Stimulated activated CD4-positive, alpha-beta T cell treated with anti-CD3 and anti-CD28 coated beads, Interleukin-2, amount 100 ng/mL, for 48 hours (primary cell): ENCODE measurements at regions not wholly inside any gene's neighbourhood (a gene's known extent, or its start where the extent isn't known, plus 50 kb on each side); places are given as distances from the start of the nearest gene placed in this dataset.
"Not testable (repeated sequence)": the region's sequence is repeated elsewhere in the genome, so short reads cannot be mapped to it uniquely, and the experiment has no call there.

ENCODE experiments used
- DNase-seq, 2 donors: peaks; one replicate each; pipeline ENCODE4 v3.0.0-alpha.2; 2020

DNA sequence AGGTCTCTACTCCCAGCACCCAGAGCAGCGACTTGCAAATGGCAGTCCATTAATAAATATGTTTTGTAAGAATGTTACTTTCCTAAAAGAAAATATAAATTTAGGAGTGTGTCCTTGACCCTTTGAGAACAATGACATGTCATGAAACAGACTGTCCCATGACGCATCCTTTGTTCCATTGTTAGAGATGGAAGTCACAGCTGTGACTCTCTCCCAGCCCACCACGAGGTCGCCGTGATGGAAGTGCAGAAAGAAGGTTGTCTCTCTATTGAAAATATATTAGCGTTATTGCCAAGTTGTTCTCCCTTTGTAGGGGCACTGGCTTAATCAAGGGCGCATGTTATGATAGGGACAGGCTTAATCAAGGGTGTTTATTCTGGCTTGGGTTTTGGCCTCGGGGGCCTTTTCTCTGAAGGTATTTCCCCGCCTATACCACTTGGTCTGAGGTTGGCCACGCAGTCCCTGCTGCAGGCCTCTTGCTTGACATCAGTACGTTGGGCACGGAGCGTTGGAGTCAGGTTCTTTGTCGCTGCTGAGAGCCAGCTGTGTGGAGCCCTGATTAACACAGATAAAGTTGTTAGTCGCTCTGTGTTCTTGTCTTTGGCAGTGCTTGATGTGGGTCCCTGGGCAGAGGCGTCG is 126.7 kb upstream of the ZNF536 start:
- DNase-seq = no peak

DNA sequence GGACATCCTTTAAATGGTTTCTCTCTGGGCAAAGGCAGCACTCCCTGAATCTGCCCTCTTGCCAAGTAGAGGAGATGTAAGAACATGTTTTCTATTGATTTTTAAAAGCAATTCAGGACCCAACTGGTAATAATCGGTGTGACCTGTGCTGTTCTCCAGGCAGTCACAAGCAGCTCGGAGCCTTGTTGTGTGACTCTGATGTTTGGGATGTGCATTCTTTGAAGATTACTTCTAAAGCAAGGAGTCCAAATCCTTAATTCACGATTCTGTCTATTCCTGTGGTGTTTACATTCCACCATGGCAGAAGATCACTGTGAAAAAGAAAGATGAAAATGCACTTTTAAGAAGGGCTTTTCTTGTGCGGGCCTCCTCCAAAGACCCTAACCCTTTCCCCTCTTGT is 122.3 kb upstream of the ZNF536 start:
- DNase-seq = no peak

DNA sequence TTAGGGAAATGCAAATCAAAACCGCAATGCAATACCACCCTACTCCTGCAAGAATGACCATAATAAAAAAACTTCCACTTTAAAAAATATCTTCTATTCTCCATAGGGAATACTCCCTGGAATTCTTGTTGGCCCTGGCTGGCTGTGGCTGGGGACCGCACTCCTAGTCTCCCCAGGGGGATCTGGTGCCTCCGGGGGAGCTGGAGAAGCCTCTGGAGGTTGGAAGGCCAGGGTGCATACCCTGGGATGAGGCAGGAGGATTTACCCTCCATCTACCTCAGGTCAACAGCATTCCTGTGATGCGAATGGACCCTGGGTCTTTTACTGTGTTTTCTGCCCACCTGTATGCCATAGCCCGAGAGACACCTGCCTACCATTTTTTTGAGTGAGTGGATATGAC is 120.0 kb upstream of the ZNF536 start:
- DNase-seq = no peak

DNA sequence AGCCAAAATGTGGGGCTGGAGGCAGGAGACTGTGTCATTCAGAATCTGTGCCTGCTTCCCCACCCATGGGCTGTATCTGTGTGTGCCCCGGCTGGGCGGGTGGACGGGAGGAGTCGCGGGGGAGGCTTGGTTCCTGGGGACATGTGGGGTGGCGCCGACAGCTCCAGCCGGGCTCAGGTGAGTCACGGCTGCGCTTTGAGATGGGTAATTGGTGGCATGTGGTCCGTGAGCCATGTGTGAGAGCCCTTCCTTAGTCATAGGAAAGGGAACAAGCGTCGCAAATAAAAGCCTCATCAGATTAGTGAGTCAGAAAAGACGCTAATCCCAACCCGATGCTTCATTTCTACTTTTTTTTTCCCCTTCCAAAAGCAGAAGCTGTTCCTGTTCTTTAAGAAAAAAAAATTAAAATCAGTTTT is 118.6 kb upstream of the ZNF536 start:
- DNase-seq = no peak

DNA sequence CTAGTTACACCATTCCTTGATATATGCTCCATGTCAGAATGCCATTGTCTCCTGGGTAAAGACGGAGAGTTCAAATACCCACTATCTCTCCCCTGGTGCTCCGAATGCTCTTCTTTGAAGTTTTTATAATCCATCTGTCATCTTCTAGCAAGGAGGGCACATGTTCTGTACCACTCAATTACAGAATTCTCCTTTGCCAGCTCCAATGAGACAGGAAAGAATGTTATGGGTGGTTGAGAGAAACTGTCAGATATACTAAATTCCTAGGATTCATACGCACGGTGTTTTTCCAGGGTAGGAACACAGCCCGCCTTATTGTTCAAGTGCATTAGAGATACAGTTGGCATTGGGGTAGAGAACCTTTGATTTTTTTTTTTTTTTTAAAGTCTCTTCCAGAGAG is 118.0 kb upstream of the ZNF536 start:
- DNase-seq = no peak

DNA sequence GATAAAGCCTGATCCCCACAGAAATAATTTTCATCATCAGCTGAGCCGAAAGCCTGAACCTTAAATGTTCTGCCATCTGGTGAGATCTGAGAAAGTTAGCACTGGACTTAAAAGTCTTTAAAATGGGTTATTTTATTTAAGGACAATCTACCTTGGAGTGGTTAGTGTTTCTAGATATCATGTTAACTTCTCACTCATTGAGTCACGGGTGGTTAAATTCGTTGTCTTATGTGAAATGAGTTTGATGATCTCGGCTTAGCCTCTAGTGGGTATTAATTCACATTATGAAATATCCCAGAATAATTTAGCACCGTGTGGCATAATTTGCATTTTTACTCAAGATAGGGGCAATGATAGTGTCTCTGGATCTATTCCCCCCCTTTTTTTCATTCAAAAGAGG is 117.4 kb upstream of the ZNF536 start:
- DNase-seq = no peak

DNA sequence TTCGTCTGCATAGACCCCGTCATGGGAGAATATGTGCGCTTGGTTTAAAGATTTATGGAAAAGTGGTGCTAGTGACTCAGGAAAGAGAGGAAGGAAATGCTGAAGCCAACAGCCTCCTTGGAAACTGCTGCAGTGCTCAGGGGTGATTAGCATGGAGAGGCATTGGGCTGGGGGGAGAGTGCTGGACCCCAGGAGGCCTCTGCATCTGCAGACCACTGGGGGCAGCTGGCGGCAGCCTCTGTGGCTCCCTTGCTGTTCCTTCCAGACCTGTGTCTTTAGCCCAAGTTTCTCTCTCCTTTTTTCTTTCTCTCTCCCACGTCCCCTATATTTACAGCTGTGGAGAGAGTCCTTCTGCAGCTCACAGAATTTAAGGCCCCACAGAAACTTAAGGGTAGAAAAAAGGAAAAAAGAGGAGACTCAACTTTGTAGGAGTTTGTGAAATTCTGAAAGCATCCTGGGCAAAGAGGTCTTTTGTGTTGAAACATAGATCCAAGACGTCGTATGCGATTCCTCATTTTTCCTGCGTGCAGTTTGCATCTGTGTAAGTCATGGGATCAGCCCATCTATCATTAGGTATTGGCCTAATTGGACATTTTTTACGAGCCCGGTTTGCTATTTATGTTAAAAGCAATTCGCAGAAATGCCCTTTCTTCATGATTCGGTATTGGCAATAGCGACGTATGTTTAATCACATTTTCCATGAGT is 116.2 kb upstream of the ZNF536 start:
- DNase-seq = no peak

DNA sequence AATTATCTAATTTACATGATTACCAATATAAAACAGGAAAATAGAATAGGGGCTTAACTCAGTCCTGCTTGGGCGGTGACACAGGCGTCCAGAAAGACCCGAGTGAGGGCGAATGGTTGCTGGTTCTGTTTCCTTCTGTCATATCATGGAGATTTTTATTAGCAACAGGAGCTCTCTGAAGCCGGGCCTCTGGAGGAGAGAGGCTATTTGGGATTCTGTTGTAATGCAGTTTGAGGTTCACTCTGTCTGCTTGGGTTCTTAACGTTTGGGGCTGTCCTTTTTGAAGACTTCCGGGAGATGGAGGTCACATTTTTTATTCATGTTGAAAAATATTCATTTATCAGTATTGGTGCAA is 115.7 kb upstream of the ZNF536 start:
- no peak for DNase-seq

DNA sequence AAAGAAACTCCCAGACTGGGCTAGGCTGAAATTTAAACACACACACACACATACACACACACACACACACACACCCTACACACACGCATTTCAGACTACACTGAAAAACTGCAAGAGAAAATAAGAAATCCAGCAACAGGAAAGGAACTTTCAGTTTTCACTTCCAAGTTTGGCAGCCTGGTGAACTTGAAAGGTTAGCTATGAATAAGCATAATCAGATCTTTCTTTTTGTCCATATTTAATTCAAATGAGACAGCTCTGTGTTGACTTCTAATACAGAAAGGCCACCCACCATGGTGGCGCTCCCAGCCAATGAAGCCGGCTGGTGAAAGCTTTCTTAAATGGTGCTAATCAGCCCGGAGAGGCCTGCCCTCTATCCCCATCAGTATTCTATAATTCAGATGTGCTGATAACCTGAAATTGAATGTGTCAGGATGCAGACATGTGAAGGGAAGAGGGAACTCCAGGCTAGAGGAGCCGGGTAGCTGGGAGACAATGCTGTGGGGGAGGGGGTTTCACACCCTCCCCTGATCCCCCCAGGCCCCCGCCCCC is 108.3 kb upstream of the ZNF536 start:
- DNase-seq = no peak

DNA sequence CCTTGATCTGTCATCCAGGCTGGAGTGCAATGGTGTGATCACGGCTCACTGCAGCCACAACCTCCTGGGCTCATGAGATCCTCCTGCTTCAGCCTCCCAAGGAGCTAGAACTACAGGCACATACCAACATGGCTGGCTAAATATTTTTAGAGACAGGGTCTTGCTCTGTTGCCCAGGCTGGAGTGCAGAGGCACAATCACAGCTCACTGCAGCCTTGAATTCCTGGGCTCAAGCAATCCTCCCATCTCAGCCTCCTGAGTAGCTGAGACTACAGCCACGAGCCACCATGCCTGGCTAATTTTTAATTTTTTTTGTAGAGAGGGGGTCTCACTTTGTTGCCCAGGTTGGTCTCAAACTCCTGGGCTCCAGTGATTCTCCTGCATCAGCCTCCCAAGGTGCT is 106.3 kb upstream of the ZNF536 start:
- not testable (repeated sequence) for DNase-seq

DNA sequence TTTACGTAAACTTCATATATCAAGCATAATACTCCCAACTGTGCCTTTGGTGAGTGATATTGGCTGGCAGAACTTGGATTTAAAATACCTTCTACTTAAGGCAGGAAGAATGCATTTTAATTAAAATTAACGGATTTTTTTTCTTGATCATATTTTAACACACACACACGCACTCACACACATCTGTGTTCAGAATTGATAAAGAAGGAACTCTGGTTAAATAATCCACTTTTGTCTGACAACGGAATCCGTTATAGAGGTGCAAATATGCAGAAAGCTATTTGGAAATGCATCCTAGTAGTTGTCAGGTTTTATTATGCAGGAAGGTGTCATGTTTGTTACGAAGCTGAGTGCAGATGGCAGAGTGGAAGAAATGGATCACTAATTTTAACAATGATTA is 105.5 kb upstream of the ZNF536 start:
- DNase-seq = no peak

DNA sequence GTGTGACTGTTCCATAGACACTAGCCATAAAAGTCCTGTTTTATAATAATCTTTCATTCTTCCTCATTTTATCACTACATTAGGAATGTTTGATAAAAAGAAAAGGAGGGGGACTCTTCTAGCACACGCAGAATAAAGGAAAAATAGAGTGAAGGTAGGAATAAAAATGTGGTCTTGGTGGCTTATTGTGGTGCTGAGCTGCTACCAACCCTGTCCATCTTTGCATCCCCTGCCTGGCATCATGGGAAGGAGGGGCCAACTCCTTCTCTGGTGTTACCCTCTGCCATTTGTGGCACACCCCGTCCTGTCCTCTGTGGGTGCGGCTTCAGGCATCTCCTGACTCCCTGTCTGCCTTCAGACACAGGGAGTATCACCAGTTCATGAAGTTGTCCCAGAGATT is 104.9 kb upstream of the ZNF536 start:
- DNase-seq = no peak

DNA sequence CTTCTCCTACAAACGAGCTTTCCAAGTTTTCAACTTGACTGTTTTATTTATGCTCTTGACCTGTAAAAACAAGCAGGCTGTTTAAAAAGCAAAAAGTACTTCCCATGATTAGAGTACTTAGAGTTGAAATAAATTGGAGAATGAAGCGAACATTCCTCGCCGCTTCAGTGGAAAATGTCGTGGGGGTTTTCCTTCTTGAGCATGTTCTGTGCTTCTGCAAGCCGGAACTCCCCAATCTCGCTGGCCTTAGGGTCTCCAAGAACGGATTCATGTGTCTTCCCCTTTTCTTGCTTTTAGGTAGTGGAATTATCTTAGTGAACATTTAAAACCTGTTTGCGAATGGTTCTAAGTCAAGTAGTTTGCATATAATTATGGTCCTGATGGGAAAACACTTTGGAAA is 103.6 kb upstream of the ZNF536 start:
- DNase-seq = no peak

DNA sequence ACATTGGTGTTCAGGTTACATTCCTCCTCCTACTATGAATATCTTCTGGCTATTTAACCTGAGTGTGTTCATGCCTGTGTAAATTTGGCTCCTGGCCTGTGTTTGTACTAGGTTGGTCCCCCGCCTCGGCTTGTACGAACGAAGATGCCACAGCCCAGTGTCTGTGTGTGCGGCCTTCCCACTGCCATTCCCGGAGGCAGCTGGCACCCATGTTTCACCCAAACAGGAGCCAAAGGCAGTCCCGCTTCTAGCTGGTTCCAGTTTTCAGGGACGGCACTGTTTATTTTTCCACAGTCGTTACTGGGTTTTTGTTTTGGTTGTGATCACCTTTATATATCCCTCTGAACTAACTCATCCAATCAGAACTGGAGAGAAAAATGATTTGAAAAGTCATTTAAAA is 102.5 kb upstream of the ZNF536 start:
- DNase-seq = no peak

DNA sequence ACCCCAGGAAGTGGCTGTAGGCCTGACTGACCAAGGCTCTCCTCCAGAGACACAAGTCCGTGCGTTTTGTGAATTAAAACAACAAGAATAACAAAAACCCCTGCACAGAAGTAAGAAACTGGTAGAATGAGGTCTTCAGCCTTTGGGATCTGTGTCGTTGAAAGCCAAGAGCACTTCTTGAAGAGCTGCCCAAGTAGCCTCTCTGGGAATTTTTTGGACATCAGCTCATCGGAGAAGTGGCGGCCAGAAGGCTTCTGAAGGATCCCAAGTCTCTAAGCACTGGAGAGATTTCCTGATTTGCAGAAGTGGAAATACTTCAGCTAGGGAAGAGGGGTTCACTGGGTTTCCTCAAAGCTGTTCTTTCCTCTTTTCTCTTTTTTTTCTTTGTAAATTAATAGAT is 100.4 kb upstream of the ZNF536 start:
- no peak for DNase-seq

DNA sequence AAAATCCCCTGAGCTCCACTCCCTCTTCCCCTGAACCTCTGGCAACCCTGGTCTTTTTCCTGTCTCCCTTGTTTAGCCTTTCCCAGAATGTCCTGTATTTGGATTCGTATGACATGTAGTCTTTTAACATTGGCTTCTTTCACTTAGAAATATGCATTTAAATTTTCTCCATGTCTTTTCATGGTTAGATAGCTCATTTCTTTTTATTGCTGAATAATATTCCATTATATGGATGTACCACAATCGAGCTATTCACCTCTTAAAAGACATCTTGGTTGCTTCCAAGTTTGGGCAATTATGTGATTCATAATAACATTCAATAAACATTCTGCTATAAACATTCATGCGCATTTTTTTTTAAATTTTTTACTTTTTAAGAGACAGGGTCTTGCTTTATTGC is 99.6 kb upstream of the ZNF536 start:
- DNase-seq = no peak

DNA sequence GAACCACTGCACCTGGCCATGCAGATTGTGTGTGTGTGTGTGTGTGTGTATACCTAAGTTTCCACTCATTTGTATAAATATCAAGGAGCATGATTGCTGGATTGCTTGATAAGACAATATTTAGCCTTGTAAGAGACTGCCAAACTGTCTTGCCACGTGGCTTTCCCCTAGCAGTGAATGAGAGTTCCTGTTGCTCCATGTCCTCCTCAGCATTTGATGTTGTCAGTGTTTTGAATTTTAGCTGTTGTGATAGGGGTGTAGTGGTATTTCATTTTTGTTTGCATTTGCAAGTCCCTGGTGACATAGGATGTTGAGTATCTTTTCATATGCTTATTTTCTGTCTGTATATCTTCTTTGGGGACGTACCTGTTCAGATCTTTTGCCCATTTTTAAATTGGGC is 99.0 kb upstream of the ZNF536 start:
- DNase-seq = no peak

DNA sequence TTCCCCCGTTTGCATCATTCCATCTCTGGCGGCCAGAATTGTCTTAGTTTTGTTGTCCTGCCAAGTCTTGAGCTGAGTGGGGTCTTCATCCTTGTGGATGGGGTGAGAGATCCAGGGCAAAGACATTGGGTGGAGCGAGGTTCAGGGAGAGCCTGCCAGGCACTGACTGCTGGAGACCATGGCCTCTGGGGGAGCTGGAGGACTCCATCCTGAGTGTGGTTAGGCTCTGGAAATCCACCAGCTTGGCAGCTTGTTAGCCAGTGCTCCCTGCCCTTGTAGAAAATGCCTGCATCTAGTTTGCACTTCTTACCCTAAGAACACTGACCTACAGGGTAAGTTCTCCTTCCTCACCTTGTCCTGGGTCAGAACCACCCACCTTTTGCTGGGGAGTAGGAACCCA is 97.2 kb upstream of the ZNF536 start:
- no peak for DNase-seq

DNA sequence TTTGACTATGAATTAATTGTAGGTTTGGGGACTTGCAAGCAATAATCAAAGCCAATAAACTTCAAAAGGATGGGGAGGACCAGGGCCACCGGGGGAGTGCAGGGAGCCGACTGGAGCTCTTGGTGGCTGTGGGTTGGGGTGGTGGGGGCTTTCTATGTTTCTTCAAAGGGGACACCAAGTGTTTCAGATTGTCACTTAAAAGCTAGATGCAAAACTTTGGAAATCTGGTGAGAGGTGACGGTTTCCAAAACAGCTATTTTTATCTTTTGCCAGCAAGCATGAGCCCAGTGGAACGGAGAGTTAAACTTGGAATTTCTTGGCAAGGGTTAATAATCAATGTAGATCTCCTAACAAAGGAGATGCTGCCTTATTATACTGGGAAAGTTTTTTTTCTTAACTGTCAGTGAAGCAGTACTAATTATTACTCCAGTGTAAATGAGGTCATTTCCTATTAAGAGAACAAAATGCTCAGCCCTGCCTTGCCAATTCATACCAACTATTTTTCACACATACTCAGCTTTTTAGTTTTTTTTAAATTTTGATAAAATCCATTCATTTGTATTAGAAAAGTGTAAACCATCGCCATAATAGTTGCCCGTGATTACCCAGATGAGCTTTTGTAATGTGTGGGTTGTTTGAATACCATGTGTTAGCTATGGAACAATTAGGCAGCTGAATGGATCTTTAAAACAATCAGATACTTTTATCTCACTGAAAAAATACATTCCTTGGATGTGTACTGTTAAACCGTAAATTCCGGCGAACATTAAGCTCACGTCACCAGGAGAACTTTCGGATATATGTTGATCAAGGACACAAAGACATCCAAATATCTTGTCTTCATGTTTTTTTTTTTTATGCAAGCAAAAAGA is 95.9 kb upstream of the ZNF536 start:
- no peak for DNase-seq

DNA sequence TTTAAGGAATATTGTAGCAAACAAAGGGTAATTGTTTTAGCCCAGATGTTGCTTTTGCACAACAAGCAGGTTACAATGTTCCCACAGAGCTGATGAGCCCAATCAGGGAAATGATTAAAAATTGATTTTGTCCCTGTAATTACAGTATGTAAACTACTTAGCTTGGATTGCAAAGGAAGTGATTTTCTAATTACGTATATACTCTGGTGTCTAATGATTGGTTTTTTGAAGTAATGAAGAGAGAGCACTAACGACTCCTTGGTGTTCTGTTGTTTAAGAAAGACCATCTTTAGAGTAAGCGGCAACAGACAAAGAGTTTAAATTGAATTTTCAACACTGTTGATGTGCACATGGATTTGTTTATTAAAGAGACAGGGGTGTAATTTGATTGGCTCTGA is 95.3 kb upstream of the ZNF536 start:
- no peak for DNase-seq

DNA sequence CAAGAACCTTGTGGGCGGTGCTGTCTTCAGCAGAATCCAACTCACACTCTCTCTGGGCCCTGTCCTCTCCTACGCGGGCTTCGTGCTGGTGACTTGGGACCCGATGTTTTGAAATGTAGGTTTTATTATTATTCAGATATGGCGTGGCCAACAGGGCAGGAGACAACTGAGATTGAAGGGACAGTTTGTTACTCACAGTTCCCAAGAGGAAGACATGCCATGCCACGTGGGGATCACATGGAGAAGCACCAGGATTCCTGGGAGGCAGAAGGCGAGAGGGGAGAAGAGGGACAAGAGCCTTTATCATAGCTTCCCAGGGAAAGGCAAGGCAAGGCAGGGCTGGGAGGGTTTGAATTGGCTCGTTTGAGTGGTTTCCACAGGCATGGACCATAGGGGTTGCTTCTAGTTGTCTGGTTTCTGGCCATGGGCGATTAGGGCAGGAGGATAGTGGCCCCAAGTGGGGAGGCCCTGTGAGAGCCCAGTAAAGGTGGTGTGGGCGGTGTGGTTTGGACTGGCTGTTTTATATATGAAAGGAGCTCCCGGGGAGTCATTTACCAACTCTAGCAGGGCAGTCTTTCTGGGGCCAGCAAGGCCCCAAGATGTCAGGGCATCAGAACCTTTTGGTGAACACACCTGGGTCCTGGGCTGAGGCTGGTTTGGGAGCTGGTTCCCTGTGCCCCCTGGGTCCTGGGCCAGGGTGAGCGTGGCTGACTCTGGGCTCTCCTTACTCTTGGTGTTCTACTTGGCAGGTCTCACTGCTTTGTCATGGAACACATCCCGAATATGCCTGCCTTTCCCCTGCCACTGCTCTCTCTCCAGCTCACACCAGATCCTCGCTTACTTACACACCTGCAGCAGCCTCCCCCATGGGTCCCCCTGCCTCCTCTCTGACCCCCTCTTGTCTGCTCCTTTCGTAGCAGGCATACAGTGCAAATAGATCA is 94.0 kb upstream of the ZNF536 start:
- DNase-seq = no peak

DNA sequence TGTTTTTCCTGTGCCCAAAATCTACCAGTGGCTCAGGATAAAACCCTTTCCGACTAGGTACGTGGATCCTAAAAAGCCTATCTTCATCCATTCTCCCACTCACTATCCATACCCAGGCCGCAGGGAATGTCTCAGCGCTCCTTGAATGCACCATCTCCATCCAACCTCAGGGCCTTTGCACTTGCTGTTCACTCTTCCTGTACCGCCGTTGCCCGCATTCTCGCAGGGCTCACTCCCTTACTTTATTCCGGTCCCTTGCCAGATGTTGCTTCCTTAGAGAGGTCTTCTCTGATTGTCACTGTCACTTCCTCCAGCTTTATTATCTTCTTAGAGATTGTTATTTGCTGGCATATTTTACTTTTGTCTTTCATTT is 93.3 kb upstream of the ZNF536 start:
- no peak for DNase-seq

DNA sequence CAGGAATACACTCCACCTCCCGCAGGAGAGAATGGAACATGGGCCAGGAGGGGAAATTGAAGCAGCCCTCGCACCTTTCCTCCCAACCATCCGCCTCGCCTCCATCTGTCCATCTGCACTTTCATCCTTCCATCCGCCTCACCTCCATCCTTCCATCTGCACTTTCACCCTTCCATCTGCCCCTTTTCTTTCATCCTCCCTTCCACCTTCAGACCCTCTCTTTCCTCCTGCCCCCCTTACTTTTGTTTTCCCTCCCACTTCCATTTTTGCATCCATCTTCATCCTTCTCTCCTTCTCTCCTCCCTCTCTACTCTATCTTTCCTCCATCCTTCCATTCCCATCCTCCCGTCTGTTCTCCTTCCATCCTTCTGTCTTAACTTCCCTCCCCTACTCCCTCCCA is 92.2 kb upstream of the ZNF536 start:
- no peak for DNase-seq
